ENCODE measurements at regions not wholly inside any gene's neighbourhood (a gene's known extent, or its start where the extent isn't known, plus 50 kb on each side); places are given as distances from the start of the nearest gene placed in this dataset.
A peak's percentile ranks its signal among the peaks of the same experiment; 100 is the strongest.

DNA sequence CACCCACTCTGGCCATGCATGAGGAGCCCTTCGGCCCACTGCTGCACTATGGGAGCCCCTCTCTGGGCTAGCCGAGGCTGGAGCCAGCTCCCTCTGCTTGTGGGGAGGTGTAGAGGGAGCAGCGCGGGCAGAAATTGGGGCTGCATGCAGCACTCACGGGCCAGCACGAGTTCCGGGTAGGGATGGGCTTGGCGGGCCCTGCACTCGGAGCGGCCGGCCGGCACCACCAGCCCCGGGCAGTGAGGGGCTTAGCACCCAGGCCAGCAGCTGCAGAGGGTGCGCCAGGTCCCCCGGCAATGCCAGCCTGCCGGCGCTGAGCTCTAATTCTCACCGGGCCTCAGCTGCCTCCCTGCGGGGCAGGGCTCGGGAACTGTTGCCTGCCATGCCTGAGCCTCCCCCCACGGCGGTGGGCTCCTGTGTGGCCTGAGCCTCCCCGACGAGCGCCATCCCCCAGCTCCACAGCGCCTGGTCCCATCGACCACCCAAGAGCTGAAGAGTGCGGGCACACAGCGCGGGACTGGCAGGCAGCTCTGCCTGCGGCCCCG, 209.0 kb downstream of the LTN1 start:
- no peak for FAIRE-seq

DNA sequence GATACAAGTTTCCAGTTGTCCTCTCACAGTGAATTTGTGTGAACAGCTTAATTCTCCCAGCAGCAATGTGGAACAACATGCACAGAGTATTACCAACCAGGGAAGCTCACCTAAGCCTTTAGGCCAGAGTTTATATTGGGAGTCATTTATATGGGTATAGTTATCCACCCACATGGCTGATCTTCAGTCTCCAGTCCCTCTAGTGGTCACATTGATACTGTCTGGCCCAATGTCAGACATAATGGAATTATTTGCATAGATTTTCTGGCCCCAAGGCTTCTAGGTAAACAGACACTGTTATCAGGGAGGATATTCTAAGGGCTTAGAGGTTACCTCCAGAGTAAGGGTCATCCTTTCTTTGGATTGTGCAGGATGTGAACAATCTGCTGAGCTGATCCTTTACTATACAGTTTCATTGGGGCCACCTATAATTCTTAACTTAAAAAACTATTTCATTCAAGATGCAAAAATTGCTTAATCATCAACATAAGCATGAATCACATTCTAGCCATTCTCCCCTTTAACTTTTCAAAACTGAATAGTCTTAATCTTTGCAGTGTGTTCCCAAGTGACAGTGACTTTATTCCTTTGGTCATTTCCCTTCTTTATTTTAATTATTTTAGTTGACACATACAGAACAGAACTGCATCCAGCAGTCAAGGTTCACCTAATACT, 210.9 kb downstream of the LTN1 start:
- no peak for FAIRE-seq

DNA sequence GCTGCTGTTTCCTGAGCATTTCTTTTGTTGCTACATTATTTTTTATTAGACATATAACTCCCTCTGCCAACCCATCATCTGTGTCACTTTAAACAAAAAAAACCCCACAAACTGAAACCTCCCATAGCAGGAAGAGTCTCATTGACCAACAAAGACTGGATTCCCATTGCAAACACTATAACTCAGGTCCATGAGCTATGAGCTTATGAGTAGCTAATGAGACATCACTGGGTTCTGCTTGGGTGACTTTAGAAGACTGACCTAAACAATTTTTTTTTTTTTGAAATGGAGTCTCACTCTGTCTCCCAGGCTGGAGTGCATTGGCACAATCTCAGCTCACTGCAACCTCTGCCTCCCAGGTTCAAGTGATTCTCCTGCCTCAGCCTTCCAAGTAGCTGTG, 212.8 kb downstream of the LTN1 start:
- no peak for FAIRE-seq

DNA sequence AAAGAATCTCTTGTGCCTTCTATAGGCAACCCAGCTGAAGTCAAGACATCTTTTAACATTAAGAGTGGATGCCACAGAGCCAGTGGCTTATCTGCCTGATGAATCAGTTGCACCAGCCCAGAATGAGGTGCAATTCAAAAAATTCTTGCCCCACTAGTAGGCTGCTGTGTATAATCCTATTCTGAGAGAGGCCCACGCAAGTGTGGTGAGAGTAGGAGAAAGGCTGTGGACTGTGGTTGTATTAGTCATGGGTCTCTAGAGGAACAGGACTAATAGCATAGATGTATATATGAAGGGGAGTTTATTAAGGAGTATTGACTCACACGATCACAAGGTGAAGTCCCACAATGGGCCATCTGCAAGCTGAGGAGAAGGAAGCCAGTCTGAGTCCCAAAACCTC, 216.4 kb downstream of the LTN1 start:
- no peak for FAIRE-seq

DNA sequence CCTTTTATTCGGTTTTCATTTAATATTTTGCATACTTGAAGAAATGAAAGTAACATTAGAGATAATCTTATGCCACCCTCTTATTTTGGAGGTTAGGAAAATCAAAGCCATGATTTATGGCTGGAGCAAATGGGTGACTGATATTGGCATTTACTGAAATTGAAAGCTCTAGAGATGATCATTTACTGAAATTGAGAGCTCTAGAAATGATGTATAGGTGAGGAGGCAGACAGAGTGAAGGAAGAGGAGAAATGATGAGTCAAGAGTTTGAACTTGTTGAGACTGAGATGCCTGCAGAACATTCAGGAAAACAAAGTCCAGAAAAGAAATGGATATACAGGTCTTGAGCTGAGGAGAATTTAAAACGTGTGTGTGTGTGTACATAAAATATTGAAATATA, 217.6 kb downstream of the LTN1 start:
- FAIRE-seq, result no peak

DNA sequence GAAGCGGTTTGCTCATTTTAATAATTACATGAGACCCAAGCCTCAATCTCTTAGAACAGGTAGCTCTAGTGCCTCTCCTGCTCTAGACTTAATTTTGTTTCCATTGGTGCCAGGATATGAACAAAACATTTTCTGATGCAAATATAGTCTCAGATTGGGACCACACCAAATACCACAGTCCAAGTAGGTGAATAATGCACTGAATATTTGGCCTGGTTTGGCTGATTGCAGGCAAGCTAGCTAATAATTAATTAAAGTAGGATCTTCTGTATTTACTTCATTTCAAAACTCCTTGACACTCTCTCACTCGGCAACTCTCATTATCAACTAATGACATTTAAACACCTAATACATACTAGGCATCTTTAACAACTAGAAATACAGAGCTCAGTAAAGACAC, 219.6 kb downstream of the LTN1 start:
- FAIRE-seq, result no peak

DNA sequence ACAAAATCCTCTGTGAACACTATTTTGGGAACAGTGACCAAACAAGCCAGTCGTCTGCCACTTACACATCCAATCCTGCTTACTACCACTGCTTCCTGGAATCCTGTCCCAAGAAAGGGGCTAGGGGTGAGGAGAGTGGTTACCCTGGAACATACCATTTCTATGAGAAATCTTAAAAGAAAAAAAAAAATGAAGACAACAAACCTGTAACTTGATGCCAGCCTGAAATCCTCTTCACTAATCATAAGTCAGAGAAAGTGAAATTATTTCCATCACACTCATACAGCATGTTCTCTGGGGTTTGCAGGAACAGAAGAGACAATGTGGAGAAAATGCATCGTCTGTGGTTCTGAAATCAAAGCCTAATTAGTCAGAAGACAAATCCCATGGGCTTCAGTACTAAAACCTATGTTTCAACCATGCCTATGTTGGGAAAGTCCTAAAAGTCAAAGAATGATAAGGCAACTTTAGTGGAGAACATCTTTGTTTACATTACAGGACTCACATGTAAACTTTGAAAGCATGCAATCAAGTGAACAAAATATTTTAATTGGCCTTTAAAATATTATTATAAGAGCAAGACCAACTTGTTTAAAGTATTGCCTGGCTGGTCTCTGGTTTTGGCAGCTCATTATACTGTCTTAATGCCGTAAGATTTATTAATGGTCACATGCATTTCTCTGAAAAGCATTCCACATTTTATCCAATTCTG, 220.7 kb downstream of the LTN1 start:
- peak; percentile 17 for FAIRE-seq

DNA sequence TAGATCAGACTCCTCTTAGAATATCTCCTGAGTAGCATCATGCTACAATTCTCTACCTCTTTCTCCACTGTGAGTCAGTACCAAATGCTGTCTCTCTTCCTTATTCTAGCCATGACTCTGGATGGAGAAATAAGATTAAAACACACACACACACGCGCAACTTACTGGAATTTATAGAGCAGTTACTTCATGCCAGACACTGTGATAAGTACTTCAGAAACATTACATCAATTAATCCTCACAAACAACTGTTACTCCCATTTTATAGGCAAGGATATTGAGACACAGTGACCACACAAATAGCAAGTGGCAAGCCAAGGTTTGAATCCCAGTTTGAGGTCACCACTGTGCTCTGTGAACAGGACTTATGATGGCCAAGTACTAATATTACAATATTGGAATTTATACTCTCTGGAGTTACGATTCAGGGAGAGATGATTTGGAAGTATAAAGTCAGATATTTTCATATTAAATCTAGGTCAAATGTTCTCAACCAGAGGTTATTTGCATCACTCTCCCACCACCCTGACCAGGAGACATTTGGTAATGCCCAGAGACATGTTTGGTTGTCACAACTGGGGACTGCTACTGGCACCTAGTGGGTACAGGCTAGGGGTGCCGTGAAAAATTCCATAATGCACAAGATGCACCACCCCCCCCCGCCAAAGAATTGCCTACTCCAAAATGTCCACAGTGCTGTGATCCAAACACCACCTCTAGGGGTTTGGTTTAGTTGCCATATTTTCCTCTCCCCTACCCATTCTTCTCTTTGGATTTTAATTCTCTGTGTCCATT, 221.6 kb downstream of the LTN1 start:
- no peak for FAIRE-seq

DNA sequence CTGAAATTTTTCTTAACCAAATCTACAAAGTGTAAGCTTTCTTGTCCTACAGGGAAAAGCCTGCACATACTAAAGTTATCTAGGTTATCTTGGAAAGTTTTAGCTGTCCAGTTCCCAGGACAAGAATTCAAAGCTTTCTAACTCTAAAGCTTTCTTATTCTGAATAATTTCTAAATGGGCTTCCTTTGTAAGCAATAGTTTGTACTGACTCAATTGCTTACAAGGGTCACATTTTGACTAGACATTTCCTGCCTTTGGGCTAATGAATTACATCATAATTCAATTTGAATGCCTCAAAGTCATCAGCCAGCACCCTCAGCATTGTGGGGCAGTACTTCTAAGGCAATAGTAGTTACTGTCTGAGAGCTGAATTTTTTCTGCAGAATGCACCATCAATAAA, 223.0 kb downstream of the LTN1 start:
- FAIRE-seq, result no peak

DNA sequence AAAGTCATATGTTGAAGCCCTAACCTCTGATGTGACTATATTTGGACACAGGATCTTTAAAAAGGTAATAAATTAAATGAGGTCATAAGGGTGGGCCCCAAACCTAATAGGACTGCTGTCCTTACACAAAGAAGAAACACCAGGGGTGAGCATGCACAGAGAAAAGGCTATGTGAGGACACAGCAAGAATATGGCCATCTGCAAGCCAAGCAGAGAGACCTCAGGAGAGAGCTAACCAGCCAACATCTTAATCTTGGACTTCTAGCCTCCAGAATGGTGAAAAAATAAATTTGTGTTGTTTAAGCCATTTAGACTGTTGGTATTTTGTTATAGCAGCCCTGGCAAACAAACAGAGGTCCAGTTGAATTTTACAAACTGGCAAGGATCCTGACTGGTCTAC, 223.9 kb downstream of the LTN1 start:
- no peak for FAIRE-seq

DNA sequence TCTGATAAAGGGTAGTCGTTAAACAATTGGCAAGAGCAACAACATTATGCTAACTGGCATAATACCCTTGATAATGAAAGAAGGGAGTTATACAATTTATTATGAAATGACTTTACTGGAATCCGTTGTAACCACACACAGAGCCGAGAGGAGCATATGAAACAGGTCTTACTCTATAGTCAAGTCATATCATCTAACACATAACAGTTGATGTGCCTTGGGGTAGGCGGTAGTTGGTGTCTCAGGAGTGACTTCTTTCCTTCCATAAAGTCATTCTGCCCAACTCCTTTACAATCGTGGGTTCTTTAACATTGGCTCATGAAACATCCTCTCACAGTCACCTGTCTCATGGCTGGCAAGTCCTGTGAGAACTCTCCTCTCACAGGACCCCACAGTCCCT, 225.2 kb downstream of the LTN1 start:
- FAIRE-seq, result no peak

DNA sequence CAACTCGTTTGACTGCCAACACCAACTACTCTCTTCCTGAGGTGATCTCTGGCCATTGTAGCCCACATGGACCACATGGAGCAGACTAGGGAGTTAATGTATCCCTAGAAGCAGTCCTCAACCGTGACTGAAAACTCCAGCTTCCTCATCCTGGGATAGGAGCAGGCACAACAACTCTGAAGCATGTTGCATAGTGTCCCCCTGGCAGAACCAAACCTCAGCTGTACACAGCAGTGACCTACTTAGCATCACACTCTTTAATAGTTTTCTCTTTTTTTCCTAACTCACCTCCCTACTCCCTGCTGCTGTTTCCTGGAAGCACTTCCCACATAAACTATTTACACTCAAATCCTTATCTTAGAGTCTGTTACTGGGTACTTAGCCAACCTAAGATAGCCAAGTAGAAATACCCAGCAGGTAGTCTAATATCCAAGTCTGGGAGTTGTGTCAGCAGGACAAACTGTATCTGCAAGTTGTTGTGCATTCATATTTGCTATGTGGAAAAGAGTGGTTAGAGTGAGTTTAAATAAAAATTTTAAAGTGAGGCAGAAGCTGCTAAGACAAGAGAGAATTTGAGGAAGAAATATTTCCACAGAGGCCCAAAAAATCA, 228.8 kb downstream of the LTN1 start:
- FAIRE-seq, result no peak

DNA sequence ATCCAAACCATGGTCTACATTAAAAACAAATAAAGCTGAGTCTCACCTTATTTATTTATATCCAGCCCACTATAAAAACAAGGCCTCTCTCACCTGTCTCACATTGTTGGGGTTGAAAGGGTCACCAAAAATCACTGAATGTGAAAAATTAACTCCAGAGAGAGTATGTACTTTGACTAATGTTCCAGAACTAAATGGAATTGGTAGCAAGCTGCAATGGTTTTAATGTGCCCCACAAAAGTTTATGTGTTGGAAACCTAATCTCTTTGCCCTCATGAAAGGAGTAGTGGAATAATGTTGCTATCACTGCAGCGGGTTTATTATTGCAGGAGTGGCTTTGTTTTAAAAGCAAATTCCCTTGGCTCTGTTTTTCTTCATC, 230.3 kb downstream of the LTN1 start:
- no peak for FAIRE-seq

DNA sequence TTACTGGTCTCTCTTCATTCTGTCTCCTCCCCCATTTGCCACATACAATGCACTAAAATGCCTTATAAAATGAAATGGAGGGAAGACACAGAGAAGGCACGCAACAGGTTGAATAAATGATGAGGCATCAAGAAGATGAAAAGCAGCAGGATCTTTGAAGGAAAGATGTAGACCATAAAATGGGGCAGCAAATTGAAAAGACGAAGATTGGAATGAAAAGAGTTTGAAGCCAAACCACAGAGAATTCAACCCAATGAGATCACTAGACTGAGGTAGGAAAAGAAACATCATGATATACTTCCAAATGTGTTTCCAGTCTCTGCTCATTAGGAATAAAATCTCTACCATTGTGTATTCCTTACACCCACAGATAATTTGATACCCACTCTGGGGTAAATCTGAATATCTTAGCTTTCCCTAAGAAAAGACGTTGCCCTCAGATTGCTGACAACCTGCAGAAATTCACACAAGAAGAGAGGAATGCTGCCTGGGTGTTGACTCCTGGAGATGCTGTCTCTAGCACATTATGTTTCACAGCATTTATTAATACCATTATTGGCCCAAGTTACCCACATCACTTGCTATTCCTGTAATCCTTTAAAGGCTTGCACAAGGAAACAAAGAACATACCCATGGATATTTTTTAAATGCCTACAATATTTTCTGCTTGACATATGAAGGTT, 230.9 kb downstream of the LTN1 start:
- FAIRE-seq, result no peak

DNA sequence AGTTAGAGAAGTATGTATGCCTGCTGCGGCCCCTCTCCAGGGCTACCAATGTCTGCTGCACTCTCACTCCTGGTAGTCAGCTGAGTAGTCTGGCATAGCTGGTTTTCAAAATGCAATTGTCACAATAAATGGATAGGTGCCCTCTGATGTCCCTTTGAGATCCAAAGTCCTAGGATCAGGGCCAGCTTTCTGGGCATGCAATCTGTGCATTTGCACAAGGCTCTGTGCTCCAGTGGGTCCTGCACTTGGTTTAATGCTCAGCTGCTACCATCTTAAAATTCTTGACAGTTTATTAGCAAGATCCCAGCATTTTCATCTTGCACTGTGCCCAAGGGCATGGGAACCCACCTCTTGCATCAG, 233.8 kb downstream of the LTN1 start:
- no peak for FAIRE-seq

DNA sequence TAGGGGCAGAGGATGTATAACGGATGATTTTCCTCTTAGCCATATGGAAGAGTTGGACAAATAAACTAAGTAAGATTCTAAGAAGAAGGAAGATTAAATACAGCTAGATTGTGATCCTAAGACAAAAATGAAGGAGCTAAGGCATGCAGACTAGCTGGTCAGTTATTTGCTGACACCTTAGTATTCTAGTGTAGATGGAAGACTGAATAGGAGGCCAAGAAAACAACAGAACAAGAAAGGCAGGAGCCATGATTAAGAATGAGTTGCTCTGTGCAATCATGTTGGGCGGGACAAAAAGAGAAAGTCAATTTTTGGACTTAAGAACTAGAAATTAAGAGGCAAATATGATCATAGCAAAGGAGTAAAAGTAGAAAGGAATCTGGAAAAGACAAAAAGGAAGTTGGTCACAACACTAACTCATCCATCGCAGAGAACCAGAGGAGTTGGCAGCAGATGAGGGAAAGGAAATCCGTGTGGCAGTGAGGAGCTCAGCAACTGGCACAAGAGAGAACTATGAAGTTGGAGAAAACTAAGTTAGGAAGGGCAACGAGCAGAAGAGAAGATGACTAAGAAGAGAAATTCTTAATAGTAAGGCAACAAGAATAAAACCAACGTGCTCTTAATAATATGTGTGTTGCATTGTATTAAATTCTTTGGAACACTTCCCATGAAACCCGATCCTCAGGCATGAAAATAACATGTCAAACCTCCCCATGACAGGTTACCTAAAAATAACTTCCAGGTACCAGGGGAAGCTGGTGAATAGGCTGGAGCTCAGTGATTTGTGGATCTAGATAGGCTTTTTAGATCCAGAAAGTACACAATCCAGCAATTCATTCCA, 234.4 kb downstream of the LTN1 start:
- no peak for FAIRE-seq

DNA sequence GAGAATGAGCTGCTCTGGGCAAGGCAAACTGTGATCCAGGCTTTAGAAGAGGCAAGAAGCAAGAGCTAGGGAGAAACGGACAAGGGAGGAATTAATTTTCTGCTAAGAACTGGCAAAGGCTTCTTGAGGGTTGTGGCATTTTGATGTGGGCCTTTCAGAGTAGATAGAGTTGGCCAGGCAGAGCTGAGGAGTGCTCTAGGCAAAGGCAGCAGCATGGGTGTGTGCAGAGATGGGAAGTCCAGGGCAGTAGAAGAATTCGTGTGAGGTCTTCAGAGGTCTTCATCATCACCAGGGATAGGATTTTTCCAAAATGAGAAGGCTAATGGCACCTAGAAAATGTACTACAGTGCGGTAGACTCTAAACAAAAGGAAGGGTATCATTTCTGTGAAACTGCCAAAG, 237.8 kb downstream of the LTN1 start:
- FAIRE-seq, result no peak

DNA sequence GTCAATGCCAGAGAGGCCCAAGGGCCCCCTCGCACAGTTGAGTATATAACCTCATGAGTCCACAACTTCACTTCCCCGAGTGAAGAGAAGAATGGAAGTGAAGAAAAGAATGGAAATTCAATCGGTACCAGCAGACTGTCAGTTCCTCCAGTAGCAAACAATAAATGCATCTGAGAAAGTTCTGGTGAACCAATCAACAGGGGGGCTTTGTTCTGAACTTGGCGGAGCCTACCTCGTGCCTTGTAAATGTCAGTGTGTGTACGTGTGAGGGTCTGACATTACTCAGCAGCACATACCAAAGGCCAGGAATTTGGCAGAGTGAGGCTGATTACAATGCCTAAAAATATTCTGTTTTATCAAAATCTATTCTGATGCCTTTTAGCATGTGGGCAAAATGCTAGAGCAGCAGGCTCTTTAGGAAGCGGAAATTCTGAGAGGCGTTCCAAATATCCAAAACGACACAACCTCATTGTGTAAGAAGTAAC, 238.5 kb downstream of the LTN1 start:
- no peak for FAIRE-seq

DNA sequence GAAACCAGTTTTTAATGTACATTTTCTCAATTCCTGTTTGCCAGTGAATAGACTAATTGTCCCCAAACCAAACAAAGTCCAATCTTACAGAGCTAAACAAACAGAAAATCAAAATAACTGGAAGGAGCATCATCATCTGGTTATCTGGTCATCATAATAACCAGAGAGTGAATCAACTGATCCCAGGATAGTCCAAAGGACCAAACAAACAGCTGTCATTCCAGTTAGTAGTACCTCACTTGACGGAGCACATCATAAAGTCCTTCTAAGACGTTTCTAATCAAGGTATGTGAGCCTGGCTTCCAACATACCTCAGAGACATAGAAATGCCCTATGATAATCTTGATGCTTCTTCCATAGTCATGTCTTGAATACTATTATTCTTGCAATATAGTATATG, 240.5 kb downstream of the LTN1 start:
- FAIRE-seq, result no peak

DNA sequence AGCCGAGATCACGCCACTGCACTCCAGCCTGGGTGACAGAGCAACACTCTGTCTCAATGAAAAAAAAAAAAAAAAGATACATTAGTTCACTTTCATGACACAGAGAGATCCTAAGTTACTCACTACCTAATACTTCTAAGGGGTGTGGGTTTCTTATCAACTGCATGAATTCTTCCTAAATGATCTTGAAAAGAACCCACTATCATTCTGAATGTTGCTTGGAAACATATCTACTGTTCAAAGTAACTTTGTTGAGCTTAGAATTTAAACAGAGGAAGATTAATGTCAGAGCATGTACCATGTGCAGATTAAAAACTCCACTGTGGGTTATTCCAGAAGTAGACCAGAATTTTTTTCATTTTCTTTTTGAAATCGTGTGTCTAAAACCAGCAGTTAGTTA, 241.5 kb downstream of the LTN1 start:
- no peak for FAIRE-seq

DNA sequence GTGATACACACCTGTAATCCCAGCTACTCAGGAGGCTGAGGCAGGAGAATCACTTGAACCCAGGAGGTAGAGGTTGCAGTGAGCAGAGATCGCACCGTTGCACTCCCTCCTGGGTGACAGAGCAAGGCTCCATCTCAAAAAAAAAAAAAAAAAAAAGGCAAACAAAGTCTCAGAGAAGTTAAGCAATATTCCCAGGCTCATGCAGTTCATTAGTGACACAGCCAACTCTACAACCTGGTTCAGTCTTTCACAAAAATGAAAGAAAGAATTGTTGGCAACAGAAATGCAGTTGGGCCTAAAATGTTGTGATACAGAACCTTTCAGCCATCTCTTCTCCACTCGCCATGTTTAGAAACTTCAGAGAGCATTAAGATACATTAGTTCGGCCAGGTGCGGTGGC, 242.1 kb downstream of the LTN1 start:
- FAIRE-seq, result no peak

DNA sequence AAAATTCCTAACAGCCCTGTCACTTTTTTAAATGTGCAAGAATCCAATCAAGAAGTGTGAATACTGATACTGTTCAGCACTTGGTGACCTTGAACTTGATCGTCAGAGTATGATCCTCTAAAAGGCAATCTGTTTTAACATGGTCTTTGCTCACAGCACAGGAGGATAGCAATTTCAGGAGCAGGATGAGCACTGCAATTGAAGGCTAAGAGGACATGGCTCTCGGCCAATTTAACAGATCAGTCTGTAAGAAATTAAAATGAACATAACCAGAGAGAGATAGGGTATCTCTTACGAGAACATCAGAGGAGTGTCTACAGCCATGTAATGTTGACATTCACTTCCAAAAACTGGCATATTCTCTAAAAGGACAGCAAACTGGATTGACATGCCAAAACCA, 243.1 kb downstream of the LTN1 start:
- FAIRE-seq, result no peak

Measured in islet of Langerhans (tissue), 1 donor.